Activated CD8-positive, alpha-beta memory T cell treated with anti-CD3 and anti-CD28 coated beads, Interleukin-2, amount 10 ng/mL, durations not matched to agents 7 days and 5 days (primary cell): ENCODE measurements at regions not wholly inside any gene's neighbourhood (a gene's known extent, or its start where the extent isn't known, plus 50 kb on each side); places are given as distances from the start of the nearest gene placed in this dataset.
"Not testable (repeated sequence)": the region's sequence is repeated elsewhere in the genome, so short reads cannot be mapped to it uniquely, and the experiment has no call there.

Source experiments
- ATAC-seq: fragments of 150-1000 bp; cut with Tn5 transposase; one replicate; pipeline ENCODE4 v1.10.0; 2021; ENCODE audit warnings: moderate library complexity
- CTCF ChIA-PET: fragments of 350-600 bp; sonication (Branson Sonifier 250); formaldehyde crosslinking; loops from one replicate; lab custom pipeline; 2021; ENCODE audit warnings: antibody characterized with exemption; lab: Charles Lee
- DNase-seq: peaks from one replicate; pipeline ENCODE4 v3.0.0-alpha.2; 2020
- H3K27ac Mint-ChIP-seq: one replicate; pipeline ENCODE4 v1.8.0; 2021; ENCODE audit warnings: mild to moderate bottlenecking, mixed read lengths
- H3K27me3 Mint-ChIP-seq: one replicate; pipeline ENCODE4 v1.8.0; 2021; ENCODE audit warnings: mixed read lengths
- H3K36me3 Mint-ChIP-seq: one replicate; pipeline ENCODE4 v1.8.0; 2021; ENCODE audit warnings: mild to moderate bottlenecking, mixed read lengths
- H3K4me1 Mint-ChIP-seq: one replicate; pipeline ENCODE4 v1.8.0; 2021; ENCODE audit warnings: mixed read lengths
- H3K4me3 Mint-ChIP-seq: one replicate; pipeline ENCODE4 v1.8.0; 2021; ENCODE audit warnings: mild to moderate bottlenecking, moderate library complexity, mixed read lengths
- H3K9me3 Mint-ChIP-seq: one replicate; pipeline ENCODE4 v1.8.0; 2022; ENCODE audit warnings: low read depth, mixed read lengths

DNA sequence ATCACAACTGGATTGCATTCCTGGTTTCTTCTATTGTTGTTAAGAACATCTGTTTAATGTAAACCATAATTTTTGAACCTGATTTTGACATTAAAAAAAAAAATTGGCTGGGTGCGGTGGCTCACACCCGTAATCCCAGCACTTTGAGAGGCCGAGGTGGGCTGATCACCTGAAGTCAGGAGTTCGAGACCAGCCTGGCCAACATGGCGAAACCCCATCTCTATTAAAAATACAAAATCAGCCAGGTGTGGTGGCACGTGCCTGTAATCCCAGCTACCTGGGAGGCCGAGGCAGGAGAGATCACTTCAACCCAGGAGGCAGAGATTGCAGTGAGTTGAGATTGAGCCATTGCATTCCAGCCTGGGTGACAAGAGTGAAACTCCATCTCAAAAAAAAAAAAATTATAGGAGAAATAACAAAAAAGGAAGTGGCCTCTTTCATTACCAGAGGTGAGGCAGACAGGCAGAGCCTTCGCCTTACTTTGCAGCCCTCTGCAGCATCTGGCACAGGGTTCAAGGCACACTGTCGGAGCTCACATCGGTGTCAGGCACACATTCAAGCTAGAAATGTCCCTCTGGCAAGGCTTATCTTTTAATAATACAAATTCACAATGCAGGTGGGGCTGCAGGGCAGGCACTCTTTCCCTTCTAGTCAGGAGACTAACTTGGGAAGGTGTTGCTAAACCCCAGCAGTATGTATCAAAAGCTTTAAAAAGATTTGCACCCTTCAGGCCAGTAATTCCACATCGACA lies 108.5 kb downstream of the TUBA3C start:
- ATAC-seq, H3K4me3 Mint-ChIP-seq, H3K27ac Mint-ChIP-seq, H3K4me1 Mint-ChIP-seq, H3K36me3 Mint-ChIP-seq, CTCF ChIA-PET, H3K27me3 Mint-ChIP-seq, DNase-seq: not testable (repeated sequence)
- peaks cover 11% of the 10 kb centered on the region for H3K9me3 Mint-ChIP-seq

DNA sequence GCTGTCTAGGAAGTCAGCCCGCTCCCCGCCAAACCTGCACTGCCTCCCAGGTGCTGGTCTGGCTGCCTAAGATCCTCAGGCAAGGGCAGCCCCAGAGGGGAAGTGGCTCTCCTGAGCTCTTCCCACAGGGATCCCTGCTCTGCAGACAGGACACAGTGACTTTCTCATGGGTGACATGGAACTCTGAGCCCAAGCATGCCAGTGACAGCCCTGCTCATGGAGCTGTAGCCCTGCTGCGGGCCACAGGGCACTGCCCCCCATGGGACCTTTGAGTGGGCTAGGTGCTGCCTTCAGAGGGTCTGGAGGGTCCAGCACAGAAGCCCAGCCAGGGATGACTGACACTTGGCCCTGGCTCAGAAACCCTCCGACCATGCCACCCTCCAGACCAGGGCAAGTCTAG lies 109.1 kb downstream of the TUBA3C start:
- CTCF ChIA-PET: no interaction called here
- no peak for ATAC-seq
- H3K4me1 Mint-ChIP-seq: no peaks in the 10 kb centered on the region
- H3K27me3 Mint-ChIP-seq: no peaks in the 10 kb centered on the region
- H3K36me3 Mint-ChIP-seq: no peaks in the 10 kb centered on the region
- no peak overlapping the region for H3K4me3 Mint-ChIP-seq
- H3K9me3 Mint-ChIP-seq: peaks cover 11% of the 10 kb centered on the region
- H3K27ac Mint-ChIP-seq: no peak overlapping the region
- peak; percentile 14 for DNase-seq

DNA sequence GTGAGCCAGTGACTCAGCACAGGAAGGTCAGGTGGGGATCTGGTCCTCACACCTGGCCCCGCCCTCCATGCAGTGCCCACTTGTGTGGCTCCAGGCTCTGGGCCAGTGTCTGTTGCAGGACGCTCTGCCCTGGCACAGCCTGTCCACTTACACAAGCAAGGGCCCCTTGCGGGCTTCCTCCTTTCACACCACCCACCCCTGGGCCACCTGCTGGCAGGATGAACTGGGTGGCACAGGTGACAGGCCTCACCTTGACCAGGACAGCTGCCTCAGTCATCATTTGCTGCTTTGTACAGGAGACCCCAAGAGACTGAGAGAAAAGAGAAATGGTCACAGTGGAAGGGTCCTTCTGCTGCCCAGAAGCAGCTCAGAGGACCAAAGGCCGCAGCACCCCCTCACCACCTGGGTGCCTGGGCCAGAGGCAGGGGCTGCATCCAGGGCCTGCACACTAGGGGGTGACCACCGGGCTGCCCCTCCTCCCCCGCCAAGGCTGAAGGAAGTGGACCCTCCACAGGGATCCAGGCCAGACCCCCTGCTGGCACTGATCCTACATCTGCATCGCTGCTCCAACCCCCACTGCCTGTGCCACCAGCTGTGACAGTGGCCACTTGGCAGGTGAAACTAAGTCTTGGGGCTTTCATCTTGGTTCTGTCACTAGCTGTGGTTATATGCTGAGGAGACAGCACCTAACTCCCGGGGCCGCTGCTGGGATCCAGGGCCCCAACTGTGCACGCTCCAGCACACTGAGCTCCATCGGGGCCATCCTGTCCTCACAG lies 110.3 kb downstream of the TUBA3C start:
- Mint-ChIP-seq H3K27me3 (no peaks in the 10 kb centered on the region), H3K36me3 (no peaks in the 10 kb centered on the region), H3K4me3 (no peak overlapping the region), H3K9me3 (peaks cover 6% of the 10 kb centered on the region), H3K4me1 (no peaks in the 10 kb centered on the region), H3K27ac (no peak overlapping the region)
- DNase-seq (peak; percentile 8), ATAC-seq (no peak)
- CTCF ChIA-PET: no interaction called here

DNA sequence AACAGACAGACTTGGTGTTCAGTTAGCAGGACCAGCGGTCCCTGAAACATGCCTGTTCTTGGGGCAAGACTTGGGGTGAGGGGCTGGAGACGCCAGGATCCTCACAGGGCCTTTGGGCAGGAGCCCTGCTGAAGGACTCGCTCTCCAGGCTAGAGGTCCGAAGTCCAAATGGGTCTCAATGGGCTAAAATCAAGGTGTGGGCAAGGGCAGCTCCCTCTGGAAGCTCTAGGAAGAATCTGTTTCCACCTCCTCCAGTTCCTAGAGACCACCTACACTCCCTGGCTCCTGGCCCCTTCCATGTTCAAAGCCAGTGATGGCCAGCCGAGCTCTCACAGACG lies 111.3 kb downstream of the TUBA3C start:
- ATAC-seq (no peak), DNase-seq (no peak)
- Mint-ChIP-seq H3K9me3 (peaks cover 4% of the 10 kb centered on the region), H3K4me1 (no peaks in the 10 kb centered on the region), H3K27ac (no peak overlapping the region), H3K27me3 (no peaks in the 10 kb centered on the region), H3K4me3 (no peak overlapping the region), H3K36me3 (no peaks in the 10 kb centered on the region)
- CTCF ChIA-PET: no interaction called here

DNA sequence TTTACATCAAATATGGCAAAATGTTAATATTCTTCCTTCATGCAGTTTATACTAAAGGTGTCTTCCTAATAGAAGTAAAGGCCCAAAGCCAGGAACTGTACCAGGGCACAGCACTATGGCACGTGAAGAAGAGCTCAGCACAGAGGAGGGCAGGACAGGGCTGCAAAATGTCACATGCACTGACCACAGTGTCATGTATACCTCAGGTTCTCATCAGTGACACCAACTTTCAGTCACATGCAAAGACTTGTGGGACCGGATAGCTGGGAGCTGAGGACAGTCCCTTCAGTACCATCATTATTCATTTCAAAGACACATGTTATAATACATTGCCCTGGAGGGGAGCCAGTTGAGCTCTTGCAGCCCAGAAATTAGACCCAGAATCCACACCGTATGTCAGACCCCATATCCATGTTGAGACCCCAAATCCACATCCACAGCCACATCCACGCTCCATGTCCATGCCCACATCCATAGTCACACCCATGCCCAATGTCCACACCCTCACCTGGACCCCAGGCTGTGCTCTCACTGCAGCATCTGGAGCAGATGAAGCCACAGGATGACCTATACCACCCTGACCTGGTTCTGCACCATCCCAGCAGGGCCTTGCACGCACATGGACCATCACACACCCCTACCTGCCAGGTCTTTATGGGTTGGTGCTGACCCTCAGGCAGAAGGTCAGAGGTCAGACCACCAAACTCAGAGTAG lies 111.8 kb downstream of the TUBA3C start:
- no peak overlapping the region for H3K4me3 Mint-ChIP-seq
- H3K9me3 Mint-ChIP-seq: peaks cover 4% of the 10 kb centered on the region
- ATAC-seq: no peak
- H3K27ac Mint-ChIP-seq: no peak overlapping the region
- no peaks in the 10 kb centered on the region for H3K27me3 Mint-ChIP-seq
- H3K36me3 Mint-ChIP-seq: no peaks in the 10 kb centered on the region
- peak; percentile 22 for DNase-seq
- CTCF ChIA-PET: no interaction called here
- H3K4me1 Mint-ChIP-seq: no peaks in the 10 kb centered on the region

DNA sequence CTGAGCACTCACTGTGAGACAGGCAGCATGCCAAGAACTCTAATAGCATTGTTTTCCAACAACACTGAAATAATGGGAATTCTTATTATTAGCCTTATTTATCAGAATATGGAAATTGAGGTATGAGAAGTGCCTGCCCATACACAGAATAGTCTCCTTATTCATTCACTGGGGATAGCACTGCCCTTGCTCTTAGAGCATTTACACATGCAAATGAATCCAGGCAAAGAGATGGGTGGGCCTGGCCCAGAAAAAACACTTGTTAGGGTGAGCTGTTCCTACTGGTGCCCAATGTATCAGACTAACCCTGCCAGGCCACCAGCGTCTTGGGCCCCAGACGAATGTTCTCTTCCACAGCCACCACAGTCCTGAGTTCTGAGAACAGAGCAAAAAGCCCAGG lies 112.9 kb downstream of the TUBA3C start:
- H3K27ac Mint-ChIP-seq: no peak overlapping the region
- peaks cover 6% of the 10 kb centered on the region for H3K9me3 Mint-ChIP-seq
- ATAC-seq: no peak
- H3K4me3 Mint-ChIP-seq: no peak overlapping the region
- no peaks in the 10 kb centered on the region for H3K36me3 Mint-ChIP-seq
- no peaks in the 10 kb centered on the region for H3K27me3 Mint-ChIP-seq
- H3K4me1 Mint-ChIP-seq: no peaks in the 10 kb centered on the region
- DNase-seq: no peak
- CTCF ChIA-PET: no interaction called here

DNA sequence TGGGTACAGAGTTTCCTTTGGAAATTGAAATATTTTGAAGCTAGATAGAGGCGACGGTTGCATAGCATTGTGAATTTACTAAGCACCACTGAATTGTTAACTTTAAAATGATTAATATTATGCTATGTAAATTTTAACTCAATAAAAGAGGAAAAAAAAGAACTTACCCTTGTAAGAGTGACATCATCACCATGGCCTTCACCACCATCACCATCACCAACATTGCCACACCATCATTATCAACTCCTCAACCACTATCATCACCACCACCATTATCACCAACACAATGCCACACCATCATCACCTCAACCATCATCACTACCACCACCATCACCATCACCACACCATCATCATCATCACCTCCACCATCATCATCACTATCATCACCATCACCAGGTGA lies 113.9 kb downstream of the TUBA3C start:
- DNase-seq: no peak
- no peak for ATAC-seq
- Mint-ChIP-seq H3K4me1 (no peaks in the 10 kb centered on the region), H3K27ac (no peak overlapping the region), H3K9me3 (peaks cover 6% of the 10 kb centered on the region), H3K27me3 (no peaks in the 10 kb centered on the region), H3K36me3 (no peaks in the 10 kb centered on the region), H3K4me3 (no peak overlapping the region)
- CTCF ChIA-PET: no interaction called here

DNA sequence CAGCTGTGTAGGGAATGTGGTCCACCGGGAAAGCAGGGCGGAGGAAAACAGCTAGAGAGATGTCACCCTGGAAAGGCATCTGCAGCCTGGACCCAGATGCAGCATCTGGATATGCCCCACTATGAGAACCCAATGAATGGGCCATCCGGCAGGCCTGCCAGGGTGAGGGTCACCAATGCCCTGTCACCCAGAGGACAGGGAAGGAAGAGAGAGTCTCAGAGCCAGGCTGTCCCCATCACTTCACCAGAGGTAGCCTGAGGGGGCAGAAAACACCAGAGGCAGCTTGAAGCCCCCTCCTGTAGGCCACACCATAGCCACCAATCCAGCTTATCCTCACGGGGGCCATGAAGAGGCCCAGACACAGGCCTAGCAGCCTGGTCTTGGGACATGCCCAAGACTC lies 118.8 kb downstream of the TUBA3C start:
- no peak for DNase-seq
- Mint-ChIP-seq H3K4me3 (no peak overlapping the region), H3K27ac (no peak overlapping the region), H3K36me3 (no peaks in the 10 kb centered on the region), H3K27me3 (no peaks in the 10 kb centered on the region), H3K9me3 (peaks cover 10% of the 10 kb centered on the region), H3K4me1 (no peaks in the 10 kb centered on the region)
- CTCF ChIA-PET: no interaction called here
- ATAC-seq: no peak

DNA sequence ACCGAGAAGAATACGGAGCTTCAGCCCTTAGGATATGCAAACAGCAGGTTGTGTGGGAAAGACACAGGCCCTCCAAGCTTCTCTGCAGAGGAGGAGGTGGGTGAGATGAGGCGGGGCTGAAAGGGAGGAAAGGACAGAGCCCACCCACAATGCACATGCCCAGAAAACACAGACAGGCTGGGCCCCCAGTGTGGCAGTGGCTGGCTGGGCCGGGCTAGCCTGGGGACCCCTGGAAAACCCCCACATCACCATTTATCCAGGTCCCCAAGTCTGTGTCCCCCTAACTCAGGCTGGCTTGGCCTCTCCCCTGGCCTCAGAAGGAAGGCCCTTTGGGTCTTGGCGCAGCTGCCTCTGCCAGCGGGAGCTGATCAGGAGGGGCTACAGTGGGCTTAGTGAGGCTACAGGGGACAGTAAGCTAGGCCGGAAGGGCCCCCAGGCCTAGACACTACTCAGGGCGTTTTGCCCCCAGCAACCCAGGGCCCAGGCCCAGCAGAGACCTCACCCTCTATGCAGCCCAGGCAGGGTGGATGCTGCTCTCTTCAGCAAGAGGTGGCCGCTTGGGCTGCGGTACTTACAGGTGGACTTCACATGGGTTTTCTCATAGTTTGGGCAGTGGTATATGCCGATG lies 119.5 kb downstream of the TUBA3C start:
- CTCF ChIA-PET: no interaction called here
- peaks cover 10% of the 10 kb centered on the region for H3K9me3 Mint-ChIP-seq

DNA sequence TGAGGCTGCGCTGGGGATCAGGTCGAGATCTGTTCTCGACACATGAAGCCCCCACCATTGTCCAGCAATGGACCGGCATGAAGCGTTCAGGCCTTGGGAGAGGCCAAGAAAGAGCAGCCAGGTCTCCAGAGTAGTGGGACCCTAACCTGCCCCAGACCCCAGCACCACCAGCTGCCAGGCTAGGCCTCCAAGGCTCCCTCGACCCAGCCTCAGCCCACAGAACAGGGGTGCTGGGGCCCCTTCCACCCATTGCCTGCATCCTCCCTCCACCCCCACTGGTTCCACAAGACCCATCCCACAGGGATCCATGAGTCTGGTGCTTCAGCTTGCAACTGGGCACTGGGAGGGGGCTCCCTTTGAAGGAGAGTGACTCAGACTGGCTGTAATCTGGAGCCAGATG lies 120.3 kb downstream of the TUBA3C start:
- H3K27me3 Mint-ChIP-seq: no peaks in the 10 kb centered on the region
- DNase-seq (no peak), ATAC-seq (no peak)
- no peaks in the 10 kb centered on the region for H3K36me3 Mint-ChIP-seq
- no peak overlapping the region for H3K27ac Mint-ChIP-seq
- H3K9me3 Mint-ChIP-seq: peaks cover 10% of the 10 kb centered on the region
- H3K4me3 Mint-ChIP-seq: no peak overlapping the region
- CTCF ChIA-PET: no interaction called here
- no peaks in the 10 kb centered on the region for H3K4me1 Mint-ChIP-seq

More for the DNA sequence above, 119.5 kb downstream of the TUBA3C start:
- Mint-ChIP-seq H3K27me3 (no peaks in the 10 kb centered on the region), H3K4me3 (no peak overlapping the region), H3K36me3 (no peaks in the 10 kb centered on the region), H3K4me1 (no peaks in the 10 kb centered on the region), H3K27ac (no peak overlapping the region)
- ATAC-seq (no peak), DNase-seq (no peak)

DNA sequence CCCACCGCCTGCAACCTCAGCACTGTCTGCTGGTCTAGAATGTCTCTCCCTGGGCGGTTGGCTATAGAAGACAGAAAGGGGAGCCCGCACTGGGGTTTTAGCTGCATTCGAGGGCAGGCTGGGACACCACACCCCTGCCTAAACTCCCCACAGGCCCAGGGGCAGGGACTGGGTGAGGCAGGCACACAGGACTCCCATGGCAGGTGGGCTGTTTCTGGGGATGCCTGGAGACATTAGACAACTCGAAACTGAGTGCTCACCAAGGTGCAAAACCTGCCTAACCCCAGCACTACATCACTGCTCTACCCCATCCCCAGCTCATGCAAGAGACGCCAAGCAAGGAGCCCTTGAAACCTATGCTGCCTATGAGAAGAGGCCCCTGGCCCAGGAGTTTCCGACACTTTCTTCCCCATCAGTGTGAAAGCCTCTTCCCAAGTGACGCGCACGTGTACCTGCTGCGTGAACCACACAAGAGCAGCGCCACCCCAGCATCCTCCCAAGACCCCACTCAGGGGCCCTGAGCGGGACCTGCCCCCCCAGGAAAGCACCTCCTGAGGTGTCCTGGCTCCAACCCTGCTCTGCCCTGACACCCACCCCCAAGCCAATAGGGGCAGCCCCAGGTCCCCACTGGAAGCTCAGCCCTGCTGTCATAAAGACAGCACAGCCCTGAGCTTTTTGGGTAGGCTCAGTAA lies 121.2 kb downstream of the TUBA3C start:
- Mint-ChIP-seq H3K27me3 (no peaks in the 10 kb centered on the region), H3K36me3 (no peaks in the 10 kb centered on the region), H3K27ac (no peak overlapping the region), H3K9me3 (peaks cover 10% of the 10 kb centered on the region), H3K4me1 (no peaks in the 10 kb centered on the region), H3K4me3 (no peak overlapping the region)
- CTCF ChIA-PET: no interaction called here
- ATAC-seq (no peak), DNase-seq (no peak)

DNA sequence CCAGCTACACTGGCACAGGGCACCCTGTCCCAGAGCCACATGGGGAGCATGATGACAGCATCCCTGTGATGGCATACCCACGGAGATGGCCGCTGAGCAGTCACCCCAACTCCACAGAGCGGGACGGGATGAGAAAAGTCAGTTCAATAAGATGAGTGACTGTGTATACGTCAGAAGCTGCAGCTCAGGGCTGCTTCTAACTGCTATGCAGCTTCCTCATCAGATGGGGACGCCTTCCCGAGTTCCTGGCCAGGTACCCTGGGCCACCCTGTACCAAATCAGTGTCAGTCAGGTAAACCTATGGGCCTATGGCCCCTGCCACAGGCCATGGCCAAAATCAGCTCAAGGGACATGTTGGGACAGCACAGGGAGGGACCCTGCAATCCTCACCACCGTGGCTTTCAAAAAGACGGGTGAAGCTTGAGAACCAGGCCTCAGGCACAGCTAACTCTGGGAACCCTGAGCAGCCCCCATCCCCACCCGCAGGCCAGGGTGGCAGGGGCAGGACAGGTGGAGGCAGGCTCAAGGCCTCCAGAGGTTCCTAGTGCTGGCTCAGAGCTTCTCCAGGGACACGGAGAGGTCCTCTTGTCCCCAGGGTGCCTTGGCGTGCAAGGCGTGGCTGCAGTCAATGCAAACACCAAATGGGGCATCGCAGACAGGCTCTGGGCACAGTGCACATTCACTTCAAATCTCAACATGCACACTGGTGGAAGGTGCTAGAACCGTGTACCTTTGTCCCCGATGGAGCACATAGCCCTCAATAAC lies 122.4 kb downstream of the TUBA3C start:
- H3K4me1 Mint-ChIP-seq: no peaks in the 10 kb centered on the region

More for the DNA sequence above, 122.4 kb downstream of the TUBA3C start:
- Mint-ChIP-seq H3K9me3 (peaks cover 6% of the 10 kb centered on the region), H3K27ac (no peak overlapping the region), H3K36me3 (no peaks in the 10 kb centered on the region), H3K27me3 (no peaks in the 10 kb centered on the region), H3K4me3 (no peak overlapping the region)
- CTCF ChIA-PET: no interaction called here
- DNase-seq (no peak), ATAC-seq (no peak)
